Type B pancreatic cell (in vitro differentiated cells): ENCODE measurements at regions not wholly inside any gene's neighbourhood (a gene's known extent, or its start where the extent isn't known, plus 50 kb on each side); places are given as distances from the start of the nearest gene placed in this dataset.
"Not testable (repeated sequence)": the region's sequence is repeated elsewhere in the genome, so short reads cannot be mapped to it uniquely, and the experiment has no call there.

Experiments used
- DNase-seq: peaks from one replicate; pipeline ENCODE4 v3.0.0; 2021; ENCODE audit warnings: mixed read lengths; ENCODE audit not compliant: unreplicated experiment; ENCODE audit errors: extremely low spot score
- H3K27ac Mint-ChIP-seq: 2 replicates; pipeline ENCODE4 v1.8.0; 2021; ENCODE audit warnings: mild to moderate bottlenecking, mixed read lengths
- H3K27me3 Mint-ChIP-seq: 2 replicates; pipeline ENCODE4 v1.8.0; 2021; ENCODE audit warnings: mixed read lengths
- H3K36me3 Mint-ChIP-seq: 2 replicates; pipeline ENCODE4 v1.8.0; 2021; ENCODE audit warnings: mixed read lengths
- H3K4me1 Mint-ChIP-seq: one replicate; pipeline ENCODE4 v1.8.0; 2021; ENCODE audit warnings: mixed read lengths; ENCODE audit not compliant: unreplicated experiment
- H3K4me3 Mint-ChIP-seq: 2 replicates; pipeline ENCODE4 v1.8.0; 2021; ENCODE audit warnings: mild to moderate bottlenecking, mixed read lengths
- H3K9me3 Mint-ChIP-seq: 2 replicates; pipeline ENCODE4 v1.8.0; 2021; ENCODE audit warnings: mixed read lengths
- TF ChIP-seq, protein P1 (sequence below): fragments of 200-600 bp; sonication (generic); conservative IDR thresholded peaks from 2 replicates; pipeline ENCODE4 v1.5.0; 2021; ENCODE audit warnings: antibody characterized with exemption, mild to moderate bottlenecking

DNA sequence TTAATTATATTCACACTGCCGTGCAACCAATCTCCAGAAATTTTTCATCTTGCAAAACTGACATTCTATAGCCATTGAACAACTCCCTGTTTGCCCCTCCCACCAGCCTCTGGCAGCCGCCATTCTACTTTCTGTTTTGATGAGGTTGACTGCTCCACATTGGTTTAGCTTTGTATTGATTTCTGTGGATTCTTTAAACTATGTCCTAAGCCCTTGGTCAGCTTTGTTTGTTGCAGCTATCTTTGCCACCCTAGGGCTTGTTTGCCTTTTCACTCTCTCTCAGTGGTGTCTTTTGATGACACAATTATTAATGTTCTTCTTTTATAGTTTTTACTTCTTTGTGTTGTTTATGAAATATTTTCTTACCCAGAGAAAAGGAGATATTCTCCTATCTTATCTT is 152.8 kb upstream of the PLGLB1 start:
- not testable (repeated sequence) for DNase-seq, H3K9me3 Mint-ChIP-seq, H3K27me3 Mint-ChIP-seq, H3K27ac Mint-ChIP-seq, H3K36me3 Mint-ChIP-seq, H3K4me1 Mint-ChIP-seq, H3K4me3 Mint-ChIP-seq

GRCh38 chr2:87183373-87183772 is 161.7 kb upstream of the PLGLB1 start:
- not testable (repeated sequence) for H3K36me3 Mint-ChIP-seq, H3K9me3 Mint-ChIP-seq, DNase-seq, H3K27ac Mint-ChIP-seq, H3K4me3 Mint-ChIP-seq, H3K27me3 Mint-ChIP-seq, H3K4me1 Mint-ChIP-seq

DNA sequence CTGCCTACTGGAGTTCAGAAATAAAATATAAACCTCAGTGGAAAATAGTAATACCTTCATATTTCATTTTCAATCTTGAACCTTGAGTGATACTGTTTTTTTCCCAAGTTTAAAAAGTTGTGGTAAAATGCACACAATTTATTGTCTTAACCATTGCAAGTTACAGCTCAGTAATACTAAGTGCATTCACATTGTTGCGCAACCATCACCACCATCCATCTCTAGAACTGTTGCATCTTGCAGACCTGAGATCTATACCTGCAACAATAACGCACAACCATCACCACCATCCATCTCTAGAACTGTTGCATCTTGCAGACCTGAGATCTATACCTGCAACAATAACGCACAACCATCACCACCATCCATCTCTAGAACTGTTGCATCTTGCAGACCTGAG is 162.6 kb upstream of the PLGLB1 start:
- not testable (repeated sequence) for H3K4me3 Mint-ChIP-seq, H3K9me3 Mint-ChIP-seq, H3K27me3 Mint-ChIP-seq, DNase-seq, H3K36me3 Mint-ChIP-seq, H3K27ac Mint-ChIP-seq, H3K4me1 Mint-ChIP-seq

- not testable (repeated sequence) for H3K27me3 Mint-ChIP-seq, H3K4me3 Mint-ChIP-seq, H3K9me3 Mint-ChIP-seq, H3K27ac Mint-ChIP-seq, H3K4me1 Mint-ChIP-seq, DNase-seq, H3K36me3 Mint-ChIP-seq
Measured at GRCh38 chr2:87189214-87189613, 167.6 kb upstream of the PLGLB1 start.

DNA sequence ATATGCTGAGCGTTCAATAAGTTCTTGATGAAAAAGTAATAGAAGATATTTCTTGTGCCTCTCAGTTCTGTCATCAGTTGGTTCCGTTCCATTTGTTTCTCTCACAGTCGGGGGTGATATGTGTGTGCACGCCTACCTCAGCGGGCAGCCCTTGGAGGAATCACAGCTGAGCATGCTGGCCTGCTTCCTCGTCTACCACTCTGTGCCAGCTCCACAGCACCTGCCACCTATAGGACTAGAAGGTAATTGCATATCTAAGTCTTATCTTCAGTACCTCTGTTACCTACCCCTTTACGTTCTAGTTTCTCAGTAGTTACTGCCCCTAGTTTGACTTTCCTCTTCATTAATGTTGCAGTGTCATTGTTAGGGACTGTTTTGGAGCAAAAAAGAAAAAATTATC is 171.7 kb upstream of the PLGLB1 start:
- H3K4me1 Mint-ChIP-seq, H3K9me3 Mint-ChIP-seq, H3K4me3 Mint-ChIP-seq, H3K27ac Mint-ChIP-seq, H3K27me3 Mint-ChIP-seq, H3K36me3 Mint-ChIP-seq, DNase-seq: not testable (repeated sequence)
- TF ChIP-seq, protein P1, sequence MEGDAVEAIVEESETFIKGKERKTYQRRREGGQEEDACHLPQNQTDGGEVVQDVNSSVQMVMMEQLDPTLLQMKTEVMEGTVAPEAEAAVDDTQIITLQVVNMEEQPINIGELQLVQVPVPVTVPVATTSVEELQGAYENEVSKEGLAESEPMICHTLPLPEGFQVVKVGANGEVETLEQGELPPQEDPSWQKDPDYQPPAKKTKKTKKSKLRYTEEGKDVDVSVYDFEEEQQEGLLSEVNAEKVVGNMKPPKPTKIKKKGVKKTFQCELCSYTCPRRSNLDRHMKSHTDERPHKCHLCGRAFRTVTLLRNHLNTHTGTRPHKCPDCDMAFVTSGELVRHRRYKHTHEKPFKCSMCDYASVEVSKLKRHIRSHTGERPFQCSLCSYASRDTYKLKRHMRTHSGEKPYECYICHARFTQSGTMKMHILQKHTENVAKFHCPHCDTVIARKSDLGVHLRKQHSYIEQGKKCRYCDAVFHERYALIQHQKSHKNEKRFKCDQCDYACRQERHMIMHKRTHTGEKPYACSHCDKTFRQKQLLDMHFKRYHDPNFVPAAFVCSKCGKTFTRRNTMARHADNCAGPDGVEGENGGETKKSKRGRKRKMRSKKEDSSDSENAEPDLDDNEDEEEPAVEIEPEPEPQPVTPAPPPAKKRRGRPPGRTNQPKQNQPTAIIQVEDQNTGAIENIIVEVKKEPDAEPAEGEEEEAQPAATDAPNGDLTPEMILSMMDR = peak; percentile 40

DNA sequence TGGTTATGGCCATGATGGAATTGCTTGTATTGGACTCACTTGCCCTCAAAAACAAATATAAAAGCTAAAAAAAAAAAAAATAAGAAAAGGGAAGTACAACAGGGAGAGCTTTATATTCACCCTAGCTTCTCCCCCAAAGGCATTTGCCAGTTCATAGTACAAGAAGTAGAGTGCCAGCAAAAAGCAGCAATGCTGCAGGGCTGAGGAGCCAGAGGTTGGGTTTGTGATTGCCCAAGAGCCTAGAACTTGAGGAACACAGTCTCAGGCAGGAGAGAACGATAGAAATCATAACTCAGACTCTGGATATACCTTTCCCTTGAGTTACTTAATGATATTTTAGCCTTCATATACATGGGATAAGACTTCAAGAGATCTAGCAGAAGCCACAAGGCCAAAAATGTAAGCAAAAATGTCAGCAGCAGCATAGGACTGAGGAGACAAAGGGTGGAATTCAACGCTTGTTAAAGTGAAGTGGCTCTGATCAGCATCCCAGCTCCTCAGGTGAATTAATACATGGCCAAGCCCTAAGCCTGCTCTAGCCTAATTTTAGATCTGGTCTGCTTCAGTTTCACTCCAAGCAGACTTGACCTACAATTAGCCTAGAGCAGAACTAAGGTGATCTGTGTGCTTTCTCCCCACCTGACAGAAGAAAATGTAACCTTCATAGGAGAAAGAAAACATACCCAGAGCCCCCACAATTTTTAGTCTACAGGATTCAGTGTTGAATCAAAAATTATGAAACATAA is 172.8 kb upstream of the PLGLB1 start:
- not testable (repeated sequence) for H3K4me1 Mint-ChIP-seq, H3K4me3 Mint-ChIP-seq, DNase-seq, H3K9me3 Mint-ChIP-seq, H3K27ac Mint-ChIP-seq, H3K27me3 Mint-ChIP-seq, H3K36me3 Mint-ChIP-seq

DNA sequence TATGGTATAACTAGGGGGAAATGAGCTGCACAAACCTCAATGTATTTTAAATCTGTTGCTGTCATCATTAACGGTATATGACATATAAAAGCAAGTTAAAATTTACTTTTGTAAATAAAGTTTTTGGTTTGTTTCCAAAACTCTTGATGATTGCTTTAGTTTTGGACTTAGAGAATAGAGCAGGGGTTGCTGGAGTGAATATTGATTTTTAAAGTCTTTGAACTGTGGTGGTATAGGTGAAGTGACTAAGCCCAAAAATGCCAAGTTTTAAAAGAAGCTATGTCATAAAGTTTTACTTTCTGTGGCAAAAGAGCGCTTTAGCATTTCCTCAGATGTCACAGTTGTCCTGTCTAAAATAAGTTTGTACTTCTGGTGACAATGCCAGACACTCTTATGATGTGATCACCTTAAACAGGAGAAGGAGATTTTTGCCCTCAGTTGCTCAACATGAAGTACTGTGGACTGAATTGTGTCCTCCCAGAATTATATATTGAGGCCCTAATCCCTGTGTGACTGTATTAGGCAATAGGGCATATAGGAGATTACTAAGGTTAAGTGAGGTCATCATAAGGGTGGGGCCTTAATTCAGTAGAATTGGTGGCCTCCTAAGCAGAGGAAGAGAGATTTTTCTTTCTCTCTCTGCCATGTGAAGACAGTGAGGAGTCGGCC is 175.2 kb upstream of the PLGLB1 start:
- H3K27me3 Mint-ChIP-seq = not testable (repeated sequence)

GRCh38 chr2:87198422-87198821 is 176.8 kb upstream of the PLGLB1 start:
- not testable (repeated sequence) for H3K4me3 Mint-ChIP-seq, H3K4me1 Mint-ChIP-seq, H3K9me3 Mint-ChIP-seq, H3K27me3 Mint-ChIP-seq, DNase-seq, H3K36me3 Mint-ChIP-seq, H3K27ac Mint-ChIP-seq

More for the DNA sequence above, 175.2 kb upstream of the PLGLB1 start:
- not testable (repeated sequence) for H3K9me3 Mint-ChIP-seq, H3K4me1 Mint-ChIP-seq, H3K27ac Mint-ChIP-seq, H3K36me3 Mint-ChIP-seq, H3K4me3 Mint-ChIP-seq, DNase-seq

GRCh38 chr2:87199228-87199627 is 177.6 kb upstream of the PLGLB1 start:
- not testable (repeated sequence) for H3K9me3 Mint-ChIP-seq, H3K4me3 Mint-ChIP-seq, H3K27me3 Mint-ChIP-seq, H3K4me1 Mint-ChIP-seq, H3K27ac Mint-ChIP-seq, DNase-seq, H3K36me3 Mint-ChIP-seq

DNA sequence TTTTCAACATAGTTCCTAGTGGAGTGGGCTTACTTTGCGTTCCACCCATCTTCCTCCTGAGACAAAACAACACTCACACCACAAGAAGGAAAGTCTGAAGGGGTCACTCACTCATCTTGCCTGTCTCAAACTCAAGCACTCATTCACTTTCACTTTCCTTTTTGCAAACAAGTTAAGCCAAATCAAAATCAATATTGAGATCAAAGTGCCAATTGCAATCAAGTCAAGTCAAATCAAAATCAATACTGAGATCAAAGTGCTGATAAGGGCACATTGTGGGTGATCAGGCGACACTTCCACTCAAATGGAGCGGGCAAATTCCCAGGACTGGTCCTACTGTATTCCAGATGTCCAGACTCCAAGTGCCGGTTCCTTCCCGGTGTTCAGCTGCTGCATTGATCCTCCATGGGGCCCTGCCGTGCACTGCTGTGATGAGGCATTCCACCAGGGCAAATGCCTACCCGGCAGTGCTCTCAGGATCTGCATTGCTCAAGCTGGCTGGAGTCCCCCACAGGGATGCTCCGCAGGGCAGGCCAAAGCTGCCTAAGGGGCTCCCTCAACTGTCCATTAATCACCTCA is 183.0 kb upstream of the PLGLB1 start:
- H3K27me3 Mint-ChIP-seq, H3K4me1 Mint-ChIP-seq, H3K36me3 Mint-ChIP-seq, H3K27ac Mint-ChIP-seq, DNase-seq, H3K9me3 Mint-ChIP-seq, H3K4me3 Mint-ChIP-seq: not testable (repeated sequence)

DNA sequence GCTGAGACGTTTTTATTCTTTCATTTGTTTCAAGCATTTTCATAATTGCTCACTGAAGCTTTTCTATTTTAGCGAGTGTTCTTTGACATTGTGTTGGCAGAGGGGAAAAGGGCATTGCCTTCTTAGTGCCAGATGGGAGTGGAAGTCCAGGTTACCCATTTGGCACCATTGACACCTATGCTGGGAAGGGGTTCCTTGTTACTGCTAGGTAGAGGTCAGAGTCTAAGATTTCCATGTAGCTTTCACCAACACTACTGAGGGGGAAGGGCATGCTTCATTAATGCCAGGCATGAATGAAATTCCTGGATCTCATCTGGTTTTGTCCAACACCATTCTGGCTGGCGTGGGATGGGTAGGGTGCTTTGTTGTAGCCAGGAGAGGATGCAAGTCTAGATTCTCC is 191.3 kb upstream of the PLGLB1 start:
- not testable (repeated sequence) for H3K9me3 Mint-ChIP-seq, H3K4me3 Mint-ChIP-seq, H3K4me1 Mint-ChIP-seq, DNase-seq, H3K27me3 Mint-ChIP-seq, H3K36me3 Mint-ChIP-seq, H3K27ac Mint-ChIP-seq

- H3K36me3 Mint-ChIP-seq, H3K9me3 Mint-ChIP-seq, H3K4me3 Mint-ChIP-seq, H3K27me3 Mint-ChIP-seq, H3K27ac Mint-ChIP-seq, DNase-seq, H3K4me1 Mint-ChIP-seq: not testable (repeated sequence)
Measured at GRCh38 chr2:87217005-87217404, 195.4 kb upstream of the PLGLB1 start.
